ENCODE measurements at regions not wholly inside any gene's neighbourhood (a gene's known extent, or its start where the extent isn't known, plus 50 kb on each side); places are given as distances from the start of the nearest gene placed in this dataset.

DNA sequence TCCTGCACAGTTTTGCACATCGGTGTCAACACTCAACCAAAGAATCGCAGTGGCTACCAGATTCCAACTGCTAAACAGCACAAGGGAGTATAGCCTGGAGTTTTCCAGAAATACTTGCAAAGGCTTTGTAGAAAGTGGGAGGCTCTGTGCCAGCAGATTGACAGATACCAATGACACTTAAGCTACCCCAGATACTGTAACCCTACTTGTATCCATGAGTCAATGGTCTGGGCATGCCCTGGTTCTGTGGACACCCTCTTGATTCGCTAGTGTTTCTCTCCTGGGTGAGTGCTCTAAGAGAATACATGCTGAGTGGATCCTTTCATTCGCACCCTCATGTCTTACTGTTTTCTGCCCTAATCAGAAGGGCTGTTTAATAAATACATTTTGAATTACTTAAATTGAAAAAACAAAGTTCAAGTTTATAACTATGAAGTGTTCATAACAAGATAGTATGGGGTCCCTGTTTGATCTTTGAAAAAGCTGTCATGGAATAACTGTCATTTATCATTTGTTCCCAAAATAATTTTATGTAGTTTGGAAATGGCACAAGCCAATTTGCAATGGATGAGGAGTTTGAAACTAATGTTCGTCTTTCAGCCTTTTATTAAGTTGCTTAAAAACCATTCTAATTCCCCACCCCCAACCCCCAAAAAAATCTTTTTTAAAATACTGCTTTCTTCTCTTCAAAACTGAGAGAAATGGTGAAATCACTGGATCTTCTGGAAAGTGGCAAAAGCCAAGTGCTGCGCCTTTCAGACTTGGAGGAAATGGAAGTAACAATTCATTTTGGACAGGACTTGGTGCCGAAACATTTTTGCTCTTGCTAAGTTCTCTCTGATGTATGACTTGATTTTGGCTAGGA lies 600.5 kb upstream of the TENM4 start:
- POLR2A ChIA-PET: no interaction called here
- no peaks in the 10 kb centered on the region for H3K9me3 ChIP-seq (ENCODE audit: control insufficient read depth, insufficient read depth, low read length)
- H3K4me3 ChIP-seq (ENCODE audit: low read depth, low read length): no peak overlapping the region
- no peaks in the 10 kb centered on the region for H3K27me3 ChIP-seq (ENCODE audit: control insufficient read depth, insufficient read depth, low read length)
- no peak for DNase-seq (ENCODE audit: low read depth, low spot score)
- CTCF ChIA-PET: no interaction called here
- TF ChIP-seq CTCF (IDR thresholded peaks at IDR 0.05; ENCODE audit: low read depth, low read length): no peak
- H3K27ac ChIP-seq (ENCODE audit: low read depth, low read length): no peak overlapping the region

- TF ChIP-seq CTCF (IDR thresholded peaks at IDR 0.05; ENCODE audit: low read depth, low read length): no peak
- CTCF ChIA-PET: interaction anchor here (1.1 kb wide), 1 partner anchor 326 kb away, joined by 3 read pairs; no protein-coding TSS in a partner anchor
- no peak for DNase-seq (ENCODE audit: low read depth, low spot score)
- POLR2A ChIA-PET: no interaction called here
- H3K27ac ChIP-seq (ENCODE audit: low read depth, low read length): no peak overlapping the region
- H3K4me3 ChIP-seq (ENCODE audit: low read depth, low read length): no peak overlapping the region
- H3K9me3 ChIP-seq (ENCODE audit: control insufficient read depth, insufficient read depth, low read length): no peaks in the 10 kb centered on the region
- H3K27me3 ChIP-seq (ENCODE audit: control insufficient read depth, insufficient read depth, low read length): no peaks in the 10 kb centered on the region
Measured at GRCh38 chr11:80034801-80035200, 594.0 kb upstream of the TENM4 start.

DNA sequence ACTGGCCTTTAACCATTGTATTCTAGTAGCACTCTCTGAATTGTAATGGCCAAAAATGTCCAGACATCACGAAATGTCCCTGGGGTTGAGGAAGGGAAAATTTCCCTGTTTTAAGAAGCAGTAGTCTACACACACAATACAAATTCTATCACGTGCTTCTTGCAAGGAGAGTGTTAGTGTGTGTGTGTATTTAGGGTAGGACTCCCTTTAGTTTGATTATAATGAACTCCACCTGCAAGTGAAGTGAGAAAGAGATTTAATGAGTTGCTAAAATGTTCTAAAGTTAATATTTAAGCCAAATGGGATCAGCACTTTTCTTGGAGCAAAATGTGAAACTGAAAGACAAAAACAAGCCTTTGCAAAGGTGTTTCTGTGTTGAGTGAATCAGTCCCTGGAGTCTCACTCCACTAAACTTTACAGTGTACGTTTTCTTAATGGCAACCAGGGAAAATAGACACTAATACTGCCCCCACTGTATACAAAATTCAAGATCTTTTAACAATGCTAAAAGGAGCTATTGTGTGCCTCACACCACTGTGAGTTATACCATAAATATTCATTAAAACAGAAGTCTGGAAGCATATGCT lies 590.3 kb upstream of the TENM4 start:
- DNase-seq (ENCODE audit: low read depth, low spot score): no peak
- no peak overlapping the region for H3K27ac ChIP-seq (ENCODE audit: low read depth, low read length)
- no peak overlapping the region for H3K4me3 ChIP-seq (ENCODE audit: low read depth, low read length)
- ChIA-PET POLR2A (no interaction called here), CTCF (no interaction called here)
- no peaks in the 10 kb centered on the region for H3K27me3 ChIP-seq (ENCODE audit: control insufficient read depth, insufficient read depth, low read length)
- H3K9me3 ChIP-seq (ENCODE audit: control insufficient read depth, insufficient read depth, low read length): no peaks in the 10 kb centered on the region
- no peak for TF ChIP-seq CTCF (IDR thresholded peaks at IDR 0.05; ENCODE audit: low read depth, low read length)

GRCh38 chr11:80028998-80029397 lies 588.2 kb upstream of the TENM4 start:
- CTCF ChIA-PET: no interaction called here
- Histone ChIP-seq H3K9me3 (ENCODE audit: control insufficient read depth, insufficient read depth, low read length) (no peaks in the 10 kb centered on the region), H3K27ac (ENCODE audit: low read depth, low read length) (no peak overlapping the region), H3K4me3 (ENCODE audit: low read depth, low read length) (no peak overlapping the region), H3K27me3 (ENCODE audit: control insufficient read depth, insufficient read depth, low read length) (no peaks in the 10 kb centered on the region)
- TF ChIP-seq CTCF (IDR thresholded peaks at IDR 0.05; ENCODE audit: low read depth, low read length): no peak
- POLR2A ChIA-PET: no interaction called here
- DNase-seq (ENCODE audit: low read depth, low spot score): no peak

GRCh38 chr11:80024119-80024518 lies 583.3 kb upstream of the TENM4 start:
- CTCF ChIA-PET: no interaction called here
- POLR2A ChIA-PET: no interaction called here
- no peaks in the 10 kb centered on the region for H3K27me3 ChIP-seq (ENCODE audit: control insufficient read depth, insufficient read depth, low read length)
- no peak for TF ChIP-seq CTCF (IDR thresholded peaks at IDR 0.05; ENCODE audit: low read depth, low read length)
- no peak overlapping the region for H3K4me3 ChIP-seq (ENCODE audit: low read depth, low read length)
- no peak for DNase-seq (ENCODE audit: low read depth, low spot score)
- no peaks in the 10 kb centered on the region for H3K9me3 ChIP-seq (ENCODE audit: control insufficient read depth, insufficient read depth, low read length)
- no peak overlapping the region for H3K27ac ChIP-seq (ENCODE audit: low read depth, low read length)
